Fibroblast of lung (primary cell): ENCODE measurements at regions not wholly inside any gene's neighbourhood (a gene's known extent, or its start where the extent isn't known, plus 50 kb on each side); places are given as distances from the start of the nearest gene placed in this dataset.

ENCODE experiments used
- DNase-seq, 2 donors: peaks; one replicate each; pipeline versions ENCODE4 v3.0.0 to v3.0.0-alpha.2; 2010; ENCODE audit warnings: low read depth in 2 of 2
- H2AFZ ChIP-seq: 2 replicates; pipeline ENCODE4 v1.5.1; 2012; ENCODE audit warnings: low read length, control low read depth, inconsistent platforms
- H3K27ac ChIP-seq: 2 replicates; pipeline ENCODE4 v1.5.1; 2011; ENCODE audit warnings: low read length, control low read depth; ENCODE audit not compliant: insufficient read depth
- H3K27me3 ChIP-seq: 2 replicates; pipeline ENCODE4 v1.5.1; 2011; ENCODE audit warnings: mild to moderate bottlenecking, low read length; ENCODE audit not compliant: control insufficient read depth, insufficient read depth
- H3K36me3 ChIP-seq: 2 replicates; pipeline ENCODE4 v1.5.1; 2011; ENCODE audit warnings: low read length; ENCODE audit not compliant: control insufficient read depth, insufficient read depth
- H3K4me1 ChIP-seq: 2 replicates; pipeline ENCODE4 v1.5.1; 2011; ENCODE audit warnings: low read length; ENCODE audit not compliant: control insufficient read depth, insufficient read depth; ENCODE audit errors: extremely low read depth
- H3K4me2 ChIP-seq: 2 replicates; pipeline ENCODE4 v1.5.1; 2011; ENCODE audit warnings: low read length, control low read depth; ENCODE audit not compliant: insufficient read depth; ENCODE audit errors: extremely low read depth
- H3K4me3 ChIP-seq, 4 experiments: fragments of 200-600 bp in 1 of 4; sonication (generic) in 1 of 4; replicated peaks in 1 of 4; 2 replicates each; pipeline ENCODE4 v1.5.1; 2011 to 2016; ENCODE audit warnings: low read length in 4 of 4, low read depth in 3 of 4, mild to moderate bottlenecking in 3 of 4, control low read depth in 2 of 4, inconsistent platforms in 1 of 4, mixed read lengths in 1 of 4; ENCODE audit not compliant: insufficient read depth in 1 of 4; ENCODE audit errors: control extremely low read depth in 1 of 4
- H3K79me2 ChIP-seq: 2 replicates; pipeline ENCODE4 v1.5.1; 2012; ENCODE audit warnings: mild to moderate bottlenecking, low read length, inconsistent platforms; ENCODE audit not compliant: control insufficient read depth, insufficient read depth
- H3K9ac ChIP-seq: 2 replicates; pipeline ENCODE4 v1.5.1; 2011; ENCODE audit warnings: mild to moderate bottlenecking, low read length, control low read depth; ENCODE audit not compliant: insufficient read depth
- H3K9me3 ChIP-seq: 2 replicates; pipeline ENCODE4 v1.5.1; 2012; ENCODE audit warnings: low read depth, low read length; ENCODE audit not compliant: control insufficient read depth, insufficient read depth
- H4K20me1 ChIP-seq: 2 replicates; pipeline ENCODE4 v1.5.1; 2011; ENCODE audit warnings: low read length; ENCODE audit not compliant: control insufficient read depth, insufficient read depth; ENCODE audit errors: extremely low read depth
- CTCF ChIP-seq, 2 donors: IDR thresholded peaks in 1 of 2; conservative IDR thresholded peaks in 1 of 2; 1 replicate in 1 of 2; 2 replicates in 1 of 2; pipeline ENCODE4 v1.5.1; 2011 to 2012; ENCODE audit warnings: low read length in 2 of 2, control low read depth in 1 of 2, inconsistent platforms in 1 of 2, low read depth in 1 of 2, mild to moderate bottlenecking in 1 of 2
- EZH2 ChIP-seq: IDR thresholded peaks from 2 replicates; pipeline ENCODE4 v1.5.1; 2012; ENCODE audit warnings: low read length, control low read depth, mild to moderate bottlenecking; ENCODE audit errors: missing control alignments

- no peak overlapping the region for H3K9ac ChIP-seq
- H3K36me3 ChIP-seq: no peaks in the 10 kb centered on the region
- H3K27ac ChIP-seq: no peak overlapping the region
- DNase-seq: no peak
- H3K27me3 ChIP-seq: no peaks in the 10 kb centered on the region
- H3K79me2 ChIP-seq: no peaks in the 10 kb centered on the region
- no peak overlapping the region for H3K4me3 ChIP-seq
- no peaks in the 10 kb centered on the region for H3K4me1 ChIP-seq
- no peaks in the 10 kb centered on the region for H3K9me3 ChIP-seq
- TF ChIP-seq EZH2 (no peak), CTCF (conservative IDR thresholded peaks at IDR 0.05 in 1 of 2, IDR thresholded peaks at IDR 0.05 in 1 of 2; ENCODE audit: low read depth in 1 of 2, low read length in 2 of 2) (no peak)
- no peak overlapping the region for H2AFZ ChIP-seq
- no peaks in the 10 kb centered on the region for H4K20me1 ChIP-seq
- H3K4me2 ChIP-seq: no peak overlapping the region
Measured at GRCh38 chr20:7449269-7449668, 491.0 kb downstream of the HAO1 start.

GRCh38 chr20:7452890-7453289, 487.4 kb downstream of the HAO1 start:
- Histone ChIP-seq H2AFZ (no peak overlapping the region), H4K20me1 (no peaks in the 10 kb centered on the region), H3K9me3 (no peaks in the 10 kb centered on the region), H3K4me3 (no peak overlapping the region), H3K79me2 (no peaks in the 10 kb centered on the region), H3K4me2 (no peak overlapping the region), H3K27me3 (no peaks in the 10 kb centered on the region), H3K36me3 (no peaks in the 10 kb centered on the region), H3K9ac (no peak overlapping the region), H3K4me1 (no peaks in the 10 kb centered on the region), H3K27ac (no peak overlapping the region)
- TF ChIP-seq EZH2 (no peak), CTCF (conservative IDR thresholded peaks at IDR 0.05 in 1 of 2, IDR thresholded peaks at IDR 0.05 in 1 of 2; ENCODE audit: low read depth in 1 of 2, low read length in 2 of 2) (no peak)
- DNase-seq: no peak

- Histone ChIP-seq H3K4me2 (no peak overlapping the region), H3K79me2 (no peaks in the 10 kb centered on the region)
Measured at GRCh38 chr20:7454047-7454446, 486.2 kb downstream of the HAO1 start.

More at GRCh38 chr20:7454047-7454446, 486.2 kb downstream of the HAO1 start:
- TF ChIP-seq EZH2 (no peak), CTCF (conservative IDR thresholded peaks at IDR 0.05 in 1 of 2, IDR thresholded peaks at IDR 0.05 in 1 of 2; ENCODE audit: low read depth in 1 of 2, low read length in 2 of 2) (no peak)
- no peak for DNase-seq
- Histone ChIP-seq H2AFZ (no peak overlapping the region), H3K36me3 (no peaks in the 10 kb centered on the region), H3K9ac (no peak overlapping the region), H4K20me1 (no peaks in the 10 kb centered on the region), H3K4me1 (no peaks in the 10 kb centered on the region), H3K9me3 (no peaks in the 10 kb centered on the region), H3K27me3 (no peaks in the 10 kb centered on the region), H3K4me3 (no peak overlapping the region), H3K27ac (no peak overlapping the region)
